ENCODE measurements at regions not wholly inside any gene's neighbourhood (a gene's known extent, or its start where the extent isn't known, plus 50 kb on each side); places are given as distances from the start of the nearest gene placed in this dataset.

DNA sequence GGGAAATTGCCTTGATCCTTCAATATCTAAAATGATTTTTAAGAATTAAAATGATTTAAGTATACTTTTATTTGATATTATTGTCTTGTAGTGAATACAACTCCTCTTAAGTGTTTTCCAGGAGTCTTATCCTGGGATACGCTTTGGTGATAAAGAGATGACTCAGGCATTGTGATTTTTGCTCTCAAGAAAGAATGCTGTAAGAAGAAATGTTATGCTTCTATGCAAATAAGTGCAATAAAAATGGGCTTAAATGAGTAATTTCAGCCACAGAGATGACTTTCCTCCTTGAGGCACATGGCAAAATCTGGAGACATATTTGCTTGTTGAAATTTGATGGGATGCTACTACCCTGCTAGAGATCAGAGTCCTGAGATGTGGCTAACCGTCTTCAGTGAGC, 358.6 kb upstream of the BCHE start:
- no peaks in the 10 kb centered on the region for H3K9me3 ChIP-seq
- no peak overlapping the region for H3K9ac ChIP-seq
- no peaks in the 10 kb centered on the region for H3K9me2 ChIP-seq
- H3K36me3 ChIP-seq (replicated peaks in 1 of 2; ENCODE audit: control insufficient read depth in 1 of 2, insufficient read depth in 2 of 2, low read length in 1 of 2), result no peaks in the 10 kb centered on the region
- POLR2A ChIA-PET, result no interaction called here
- no peaks in the 10 kb centered on the region for H3K27me3 ChIP-seq (ENCODE audit: insufficient read depth)
- no peaks in the 10 kb centered on the region for H3K4me1 ChIP-seq (ENCODE audit: control insufficient read depth in 1 of 2, insufficient read depth in 2 of 2, low read depth in 1 of 2, low read length in 1 of 2)
- DNase-seq, result no peak
- no peak overlapping the region for H3K4me3 ChIP-seq (ENCODE audit: low read depth in 2 of 2, low read length in 1 of 2)
- no peak overlapping the region for H3K4me2 ChIP-seq
- no peak for TF ChIP-seq TCF12 (IDR thresholded peaks at IDR 0.05)
- H3F3A ChIP-seq (replicated peaks; ENCODE audit: insufficient read depth), result no peaks in the 10 kb centered on the region
- H4K20me1 ChIP-seq (ENCODE audit: insufficient read depth), result no peaks in the 10 kb centered on the region
- no peaks in the 10 kb centered on the region for H3K79me2 ChIP-seq (ENCODE audit: insufficient read depth)
- CTCF ChIA-PET, result no interaction called here
- no peak overlapping the region for H2AFZ ChIP-seq (ENCODE audit: low read depth)
- 27% methylated on average over 2 of the region's 2 CpGs for WGBS (ENCODE audit: low lambda C conversion rate)
- H3K27ac ChIP-seq (ENCODE audit: low read depth in 2 of 2, low read length in 1 of 2), result no peak overlapping the region

DNA sequence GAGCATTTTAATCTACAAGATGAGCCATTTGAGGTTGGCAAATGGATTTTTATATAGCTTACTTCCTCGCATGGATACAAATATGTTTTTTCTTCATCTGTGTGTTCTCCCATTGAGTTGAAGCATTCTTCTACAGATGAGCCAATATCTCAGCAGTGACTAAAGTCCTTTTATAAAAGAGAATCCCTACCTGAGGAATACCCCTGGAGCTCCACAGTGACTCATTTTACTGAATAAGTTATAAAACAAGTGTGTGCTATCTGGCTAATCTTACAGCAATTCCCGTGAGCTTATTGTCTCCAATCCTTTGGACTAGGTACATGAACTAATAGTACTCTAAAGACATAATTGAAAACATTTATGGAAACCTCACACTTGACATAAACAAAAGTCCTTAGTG, 354.2 kb upstream of the BCHE start:
- Histone ChIP-seq H3K36me3 (replicated peaks in 1 of 2; ENCODE audit: control insufficient read depth in 1 of 2, insufficient read depth in 2 of 2, low read length in 1 of 2) (no peaks in the 10 kb centered on the region), H3K9me2 (no peaks in the 10 kb centered on the region), H3F3A (replicated peaks; ENCODE audit: insufficient read depth) (no peaks in the 10 kb centered on the region), H3K4me3 (ENCODE audit: low read depth in 2 of 2, low read length in 1 of 2) (no peak overlapping the region), H3K27me3 (ENCODE audit: insufficient read depth) (no peaks in the 10 kb centered on the region), H3K79me2 (ENCODE audit: insufficient read depth) (no peaks in the 10 kb centered on the region), H3K9me3 (no peaks in the 10 kb centered on the region), H4K20me1 (ENCODE audit: insufficient read depth) (no peaks in the 10 kb centered on the region), H2AFZ (ENCODE audit: low read depth) (no peak overlapping the region), H3K4me1 (ENCODE audit: control insufficient read depth in 1 of 2, insufficient read depth in 2 of 2, low read depth in 1 of 2, low read length in 1 of 2) (no peaks in the 10 kb centered on the region), H3K27ac (ENCODE audit: low read depth in 2 of 2, low read length in 1 of 2) (no peak overlapping the region), H3K4me2 (no peak overlapping the region), H3K9ac (no peak overlapping the region)
- 0% methylated on average over 2 of the region's 2 CpGs for WGBS (ENCODE audit: low lambda C conversion rate)
- DNase-seq, result no peak
- POLR2A ChIA-PET, result no interaction called here
- TF ChIP-seq CTCF (IDR thresholded peaks at IDR 0.05), result no peak
- no peak for TF ChIP-seq ZBTB33 (IDR thresholded peaks at IDR 0.05; ENCODE audit: borderline replicate concordance, low read depth)
- TF ChIP-seq RXRA (IDR thresholded peaks at IDR 0.05; ENCODE audit: borderline replicate concordance, low read depth), result no peak
- TF ChIP-seq SIN3A (IDR thresholded peaks at IDR 0.05; ENCODE audit: borderline replicate concordance, low read depth, low read length), result no peak
- no peak for TF ChIP-seq CHD2 (IDR thresholded peaks at IDR 0.05; ENCODE audit: low read length, partially characterized antibody)
- CTCF ChIA-PET, result no interaction called here

DNA sequence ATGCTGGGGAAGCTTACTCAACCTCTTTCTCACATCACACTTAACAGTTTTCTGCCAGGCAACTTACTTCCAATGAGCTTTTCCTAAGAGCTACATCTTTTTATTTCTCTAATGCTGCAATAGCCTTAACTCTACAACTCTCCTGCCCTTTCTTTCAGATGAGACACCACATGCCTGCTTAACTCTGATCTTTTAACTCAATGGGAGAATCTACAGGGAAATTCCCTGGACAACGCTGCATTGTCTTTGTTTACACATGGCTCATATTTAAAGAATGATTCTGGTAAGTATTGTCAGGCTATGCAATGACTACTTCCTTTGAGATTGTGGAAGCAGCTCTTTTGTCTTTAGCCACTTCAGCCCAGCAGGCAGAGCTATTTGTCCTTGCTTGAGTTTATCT, 353.1 kb upstream of the BCHE start:
- DNase-seq, result no peak
- Histone ChIP-seq H2AFZ (ENCODE audit: low read depth) (no peak overlapping the region), H3K27ac (ENCODE audit: low read depth in 2 of 2, low read length in 1 of 2) (no peak overlapping the region)
- no peak for TF ChIP-seq RXRA (IDR thresholded peaks at IDR 0.05; ENCODE audit: borderline replicate concordance, low read depth)
- TF ChIP-seq SIN3A (IDR thresholded peaks at IDR 0.05; ENCODE audit: borderline replicate concordance, low read depth, low read length), result no peak
- no peak for TF ChIP-seq RCOR1 (IDR thresholded peaks at IDR 0.05; ENCODE audit: low read length)
- TF ChIP-seq, protein P1, sequence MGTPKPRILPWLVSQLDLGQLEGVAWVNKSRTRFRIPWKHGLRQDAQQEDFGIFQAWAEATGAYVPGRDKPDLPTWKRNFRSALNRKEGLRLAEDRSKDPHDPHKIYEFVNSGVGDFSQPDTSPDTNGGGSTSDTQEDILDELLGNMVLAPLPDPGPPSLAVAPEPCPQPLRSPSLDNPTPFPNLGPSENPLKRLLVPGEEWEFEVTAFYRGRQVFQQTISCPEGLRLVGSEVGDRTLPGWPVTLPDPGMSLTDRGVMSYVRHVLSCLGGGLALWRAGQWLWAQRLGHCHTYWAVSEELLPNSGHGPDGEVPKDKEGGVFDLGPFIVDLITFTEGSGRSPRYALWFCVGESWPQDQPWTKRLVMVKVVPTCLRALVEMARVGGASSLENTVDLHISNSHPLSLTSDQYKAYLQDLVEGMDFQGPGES (IDR thresholded peaks at IDR 0.05; ENCODE audit: low read depth, low read length), result no peak
- no peak for TF ChIP-seq JUND (IDR thresholded peaks at IDR 0.05)
- no peak for TF ChIP-seq ELF1 (IDR thresholded peaks at IDR 0.05)
- no peak for TF ChIP-seq USF2 (IDR thresholded peaks at IDR 0.05; ENCODE audit: borderline replicate concordance, low read depth, low read length)
- TF ChIP-seq NFIC (IDR thresholded peaks at IDR 0.05; ENCODE audit: borderline replicate concordance), result no peak
- no peak for TF ChIP-seq FOXJ3 (CRISPR knock-in tag; IDR thresholded peaks at IDR 0.05)

More for the DNA sequence above, 353.1 kb upstream of the BCHE start:
- CTCF ChIA-PET, result interaction anchor here (0.7 kb wide), 1 partner anchor 13 kb away, joined by 3 read pairs; no protein-coding TSS in a partner anchor
- POLR2A ChIA-PET, result no interaction called here
- no peaks in the 10 kb centered on the region for H3K27me3 ChIP-seq (ENCODE audit: insufficient read depth)
- no peaks in the 10 kb centered on the region for H3K4me1 ChIP-seq (ENCODE audit: control insufficient read depth in 1 of 2, insufficient read depth in 2 of 2, low read depth in 1 of 2, low read length in 1 of 2)
- H3K9ac ChIP-seq, result no peak overlapping the region
- no peaks in the 10 kb centered on the region for H3K9me3 ChIP-seq
- H3F3A ChIP-seq (replicated peaks; ENCODE audit: insufficient read depth), result no peaks in the 10 kb centered on the region
- WGBS (ENCODE audit: low lambda C conversion rate), result 0% methylated on average over 1 of the region's 1 CpG
- H3K36me3 ChIP-seq (replicated peaks in 1 of 2; ENCODE audit: control insufficient read depth in 1 of 2, insufficient read depth in 2 of 2, low read length in 1 of 2), result no peaks in the 10 kb centered on the region
- no peaks in the 10 kb centered on the region for H3K79me2 ChIP-seq (ENCODE audit: insufficient read depth)
- no peaks in the 10 kb centered on the region for H3K9me2 ChIP-seq
- no peak overlapping the region for H3K4me2 ChIP-seq
- no peaks in the 10 kb centered on the region for H4K20me1 ChIP-seq (ENCODE audit: insufficient read depth)
- H3K4me3 ChIP-seq (ENCODE audit: low read depth in 2 of 2, low read length in 1 of 2), result no peak overlapping the region
